GM21390 (cell line): ENCODE measurements at regions not wholly inside any gene's neighbourhood (a gene's known extent, or its start where the extent isn't known, plus 50 kb on each side); places are given as distances from the start of the nearest gene placed in this dataset.
"Not testable (repeated sequence)": the region's sequence is repeated elsewhere in the genome, so short reads cannot be mapped to it uniquely, and the experiment has no call there.

Source experiments
- ATAC-seq: cut with Tn5 transposase; IDR thresholded peaks from one replicate; pipeline ENCODE4 v1.9.1; 2021; ENCODE audit not compliant: unreplicated experiment

DNA sequence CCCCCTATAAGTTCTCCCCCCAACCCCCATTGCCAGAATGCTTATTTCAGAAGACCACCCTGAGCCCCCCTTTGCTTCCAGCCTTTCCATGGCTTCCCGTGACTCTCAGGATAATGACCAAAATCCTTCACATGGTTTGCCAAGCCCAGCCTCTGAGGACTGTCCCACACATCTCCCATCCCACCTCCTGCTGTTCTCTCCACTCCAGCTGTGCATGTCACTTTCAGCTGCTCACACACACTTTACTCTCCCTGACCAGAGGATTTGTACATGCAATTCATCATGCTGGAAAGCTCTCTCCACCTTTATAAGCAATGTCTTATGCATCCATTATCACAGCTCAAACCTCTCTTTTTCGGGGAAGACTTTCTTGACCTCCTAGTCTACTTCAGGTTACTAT is 164.2 kb downstream of the PRL start:
- no peak for ATAC-seq

DNA sequence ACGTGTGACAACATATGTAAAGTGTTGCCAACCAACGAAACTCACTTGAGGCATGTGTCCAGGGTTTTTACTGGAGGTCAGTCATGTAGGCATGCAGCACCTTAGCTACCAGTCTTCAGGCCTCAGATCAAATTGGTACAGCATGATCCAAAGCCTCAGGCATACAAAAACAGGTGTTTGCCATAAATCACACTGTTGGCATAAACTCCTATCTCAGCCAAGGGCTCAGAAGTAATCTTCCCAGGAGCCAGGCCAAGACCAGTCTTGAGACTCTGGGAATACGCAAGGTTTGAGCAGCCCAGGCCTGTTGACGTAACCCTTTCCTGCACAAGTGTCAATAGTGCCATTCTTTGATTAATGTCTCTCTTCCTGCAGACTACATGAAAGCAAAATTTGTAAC is 163.5 kb downstream of the PRL start:
- ATAC-seq = no peak

DNA sequence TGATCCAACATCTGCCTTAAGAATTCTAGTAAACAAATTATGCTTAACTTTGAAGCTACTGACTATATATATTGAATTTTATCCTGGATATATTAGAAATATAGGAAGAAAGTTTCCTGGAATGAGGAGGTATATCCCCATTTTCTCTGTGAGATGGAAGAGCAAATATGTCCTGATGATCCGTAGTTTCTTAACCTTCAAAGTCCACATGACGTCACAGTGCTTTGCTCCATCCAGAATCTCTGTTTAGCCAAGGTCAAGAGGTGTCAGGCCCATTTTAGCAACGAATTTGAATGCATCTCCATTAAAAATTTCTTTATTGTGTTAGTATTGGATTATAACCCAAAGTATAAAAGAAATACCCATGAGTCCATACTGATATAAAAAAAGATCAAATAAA is 162.5 kb downstream of the PRL start:
- ATAC-seq = no peak

DNA sequence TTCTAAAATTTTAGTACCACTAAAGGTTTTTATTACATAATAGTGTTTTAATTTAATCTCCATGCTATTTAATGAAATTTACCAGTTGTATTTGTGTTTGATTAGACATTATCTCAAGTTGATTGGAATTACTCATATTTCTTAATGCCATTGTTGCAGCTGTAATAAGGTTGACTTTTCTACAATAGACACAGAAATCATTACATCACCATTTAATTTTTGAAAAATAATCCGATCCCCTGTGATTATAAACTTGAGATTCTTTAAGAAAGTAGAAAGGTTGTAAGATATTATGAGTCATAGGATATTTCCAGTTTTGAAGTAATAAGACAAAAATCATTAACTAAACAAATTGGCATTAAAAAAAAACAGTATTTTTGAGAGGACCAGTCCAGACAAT is 161.4 kb downstream of the PRL start:
- no peak for ATAC-seq

DNA sequence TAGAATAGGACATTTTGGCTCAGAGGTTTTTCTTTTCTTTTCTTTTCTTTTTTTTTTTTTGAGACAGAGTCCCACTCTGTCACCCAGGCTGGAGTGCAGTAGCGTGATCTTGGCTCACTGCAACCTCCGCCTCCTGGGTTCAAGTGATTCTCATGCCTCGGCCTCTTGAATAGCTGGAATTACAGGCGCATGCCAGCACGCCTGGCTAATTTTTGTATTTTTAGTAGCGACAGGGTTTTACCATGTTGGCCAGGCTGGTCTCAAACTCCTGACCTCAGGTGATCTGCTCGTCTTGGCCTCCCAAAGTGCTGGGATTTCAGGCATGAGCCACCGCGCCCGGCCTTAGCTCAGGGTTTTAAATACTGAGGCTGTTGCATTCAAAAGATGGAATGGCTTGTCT is 156.1 kb downstream of the PRL start:
- ATAC-seq = not testable (repeated sequence)

DNA sequence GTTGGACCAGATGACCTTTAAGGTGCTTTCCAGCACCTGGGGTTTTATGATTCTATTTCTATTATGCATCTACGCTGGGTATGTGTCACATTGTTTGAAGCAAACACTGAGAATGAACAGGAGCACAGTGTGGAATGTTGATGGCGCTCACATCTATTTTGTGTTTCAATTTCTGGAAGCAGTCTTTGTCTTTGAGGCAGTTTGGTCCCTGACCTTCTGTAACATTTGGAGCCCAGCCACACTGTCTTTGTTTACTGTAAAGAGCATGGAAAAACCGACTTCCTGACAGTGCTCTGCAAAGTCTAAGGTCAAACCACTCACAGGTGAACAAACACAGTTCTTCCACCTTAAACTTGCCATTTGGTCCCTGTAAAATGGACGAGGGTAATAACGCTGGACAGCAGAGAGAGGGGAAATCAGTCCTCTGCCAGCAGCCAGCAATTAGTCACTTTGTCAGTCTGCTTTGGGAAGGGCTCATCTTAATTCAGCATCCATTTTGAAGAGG is 155.5 kb downstream of the PRL start:
- ATAC-seq = no peak

DNA sequence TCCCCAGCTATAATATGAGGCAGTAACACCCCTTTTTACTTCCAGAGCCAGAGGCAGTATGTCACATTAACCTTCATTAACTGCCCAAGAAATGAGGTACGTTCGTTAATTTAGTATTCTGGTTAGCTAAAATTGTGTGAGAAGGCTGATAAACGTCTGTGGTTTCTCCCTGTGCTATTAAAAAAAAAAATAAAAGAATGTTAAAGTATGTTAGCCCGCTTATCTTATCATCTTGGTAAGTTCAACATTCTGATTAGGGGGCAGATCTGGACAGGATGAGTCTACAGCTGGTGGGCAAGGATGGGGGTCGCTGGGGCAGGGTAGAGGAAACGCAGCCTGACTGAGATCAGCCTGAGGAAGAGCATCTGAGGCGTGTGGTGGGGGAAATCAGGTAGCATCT is 154.0 kb downstream of the PRL start:
- no peak for ATAC-seq

DNA sequence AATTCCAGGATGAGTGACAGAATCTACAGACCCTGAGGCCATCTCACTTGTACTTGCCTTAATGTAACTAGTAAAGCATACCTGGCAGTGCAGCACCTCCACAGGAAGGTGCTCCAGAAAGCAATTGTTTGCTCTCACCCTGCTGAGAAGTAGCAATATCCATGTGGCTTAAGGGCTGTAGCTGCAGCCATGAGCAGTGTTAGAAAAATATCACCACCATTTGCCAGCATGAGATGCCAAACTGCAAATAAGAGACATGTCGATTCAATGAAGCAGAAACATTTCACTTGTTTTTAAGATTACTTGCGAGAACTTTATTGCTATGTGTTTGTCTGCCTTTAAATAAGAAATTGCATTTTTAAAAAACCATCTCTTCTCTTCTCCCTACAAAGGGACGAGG is 151.5 kb downstream of the PRL start:
- ATAC-seq = no peak

DNA sequence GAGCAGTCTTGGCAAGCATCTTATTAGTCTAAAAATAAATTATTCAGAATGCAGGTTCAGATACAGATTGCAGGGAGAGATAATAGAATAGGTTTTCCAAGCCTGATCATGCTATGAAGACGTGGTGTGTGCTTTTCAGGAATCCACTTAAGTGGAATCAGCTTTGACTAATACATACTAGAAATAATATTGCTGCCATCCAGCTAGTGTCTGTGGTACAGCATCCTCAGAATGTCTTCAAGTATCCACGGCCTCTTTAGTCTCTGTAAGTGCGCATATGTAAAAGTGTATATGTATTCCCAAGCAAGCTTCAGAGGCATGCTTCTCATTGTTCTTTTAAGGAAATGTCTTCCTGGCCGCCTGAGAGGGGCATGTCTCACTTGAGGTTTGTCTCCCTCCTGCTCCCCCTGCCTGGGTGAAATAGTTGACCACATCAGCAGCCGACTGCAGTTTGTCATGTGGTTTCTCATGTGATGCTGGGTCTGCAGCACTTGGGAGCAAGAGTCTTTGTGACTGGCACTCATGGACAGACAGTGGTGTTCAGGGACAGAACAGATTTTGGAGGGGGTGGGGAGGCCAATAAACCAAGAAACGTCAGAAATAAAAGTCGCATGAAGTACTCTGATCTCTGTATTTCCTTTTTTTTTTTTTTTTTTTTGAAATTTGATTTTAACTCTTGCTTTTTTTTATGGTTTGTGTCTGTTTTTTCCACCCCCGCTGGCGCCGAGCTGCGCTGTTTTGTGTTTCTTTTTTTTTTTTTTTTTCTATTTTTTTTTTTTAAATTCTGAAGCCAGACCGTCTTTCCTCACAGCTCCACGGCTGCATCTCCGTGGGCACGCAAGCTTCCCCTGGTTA is 150.8 kb downstream of the PRL start:
- no peak for ATAC-seq

DNA sequence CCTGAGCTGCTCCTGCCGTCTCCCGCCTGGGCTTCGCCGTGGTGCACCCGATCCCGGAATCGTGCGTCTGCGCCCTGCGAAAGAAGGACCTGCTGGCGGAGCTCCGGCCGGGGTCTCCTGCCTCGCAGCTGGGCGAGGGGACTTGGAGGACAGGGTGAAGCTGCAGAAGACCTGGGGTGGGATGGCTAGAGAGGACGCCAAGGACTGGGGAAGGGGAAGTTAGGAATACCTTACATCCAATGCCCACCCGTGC is 150.2 kb downstream of the PRL start:
- ATAC-seq = no peak

DNA sequence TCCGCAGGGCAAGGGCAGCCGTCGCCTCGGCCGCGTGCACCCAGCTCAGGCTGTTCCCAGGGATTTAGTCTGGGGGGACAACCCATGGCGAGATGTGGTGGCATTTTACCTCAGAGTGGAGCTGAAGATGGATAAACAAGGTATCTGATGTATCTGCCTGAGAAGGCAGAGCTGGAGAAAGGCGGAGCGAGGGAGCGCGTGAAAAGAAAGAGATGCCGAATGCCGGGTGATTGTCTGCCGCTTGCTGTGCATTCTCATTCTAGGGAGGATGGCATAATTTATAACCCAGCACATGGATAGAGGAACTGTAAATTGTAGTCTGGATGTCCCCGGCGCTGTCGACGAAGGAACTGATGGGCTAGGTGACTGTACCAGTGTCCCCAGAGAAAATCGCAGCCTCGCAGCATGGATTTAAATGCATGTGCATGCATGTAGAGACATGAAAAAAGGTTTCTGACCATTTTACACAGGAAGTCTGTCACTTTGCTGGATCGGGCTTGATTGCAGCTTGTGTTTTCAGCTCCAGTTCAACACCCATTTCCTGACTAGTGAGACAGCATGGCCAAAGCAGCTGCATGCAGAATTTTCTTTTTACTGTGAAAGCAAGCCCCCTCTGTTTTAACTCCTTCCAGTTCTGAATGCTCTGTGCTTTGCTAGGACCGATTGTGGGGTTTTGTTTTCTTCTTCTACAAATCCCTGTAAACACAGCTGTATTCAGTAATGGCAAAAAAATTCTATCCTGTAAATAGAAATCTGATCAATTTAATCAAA is 149.7 kb downstream of the PRL start:
- no peak for ATAC-seq

DNA sequence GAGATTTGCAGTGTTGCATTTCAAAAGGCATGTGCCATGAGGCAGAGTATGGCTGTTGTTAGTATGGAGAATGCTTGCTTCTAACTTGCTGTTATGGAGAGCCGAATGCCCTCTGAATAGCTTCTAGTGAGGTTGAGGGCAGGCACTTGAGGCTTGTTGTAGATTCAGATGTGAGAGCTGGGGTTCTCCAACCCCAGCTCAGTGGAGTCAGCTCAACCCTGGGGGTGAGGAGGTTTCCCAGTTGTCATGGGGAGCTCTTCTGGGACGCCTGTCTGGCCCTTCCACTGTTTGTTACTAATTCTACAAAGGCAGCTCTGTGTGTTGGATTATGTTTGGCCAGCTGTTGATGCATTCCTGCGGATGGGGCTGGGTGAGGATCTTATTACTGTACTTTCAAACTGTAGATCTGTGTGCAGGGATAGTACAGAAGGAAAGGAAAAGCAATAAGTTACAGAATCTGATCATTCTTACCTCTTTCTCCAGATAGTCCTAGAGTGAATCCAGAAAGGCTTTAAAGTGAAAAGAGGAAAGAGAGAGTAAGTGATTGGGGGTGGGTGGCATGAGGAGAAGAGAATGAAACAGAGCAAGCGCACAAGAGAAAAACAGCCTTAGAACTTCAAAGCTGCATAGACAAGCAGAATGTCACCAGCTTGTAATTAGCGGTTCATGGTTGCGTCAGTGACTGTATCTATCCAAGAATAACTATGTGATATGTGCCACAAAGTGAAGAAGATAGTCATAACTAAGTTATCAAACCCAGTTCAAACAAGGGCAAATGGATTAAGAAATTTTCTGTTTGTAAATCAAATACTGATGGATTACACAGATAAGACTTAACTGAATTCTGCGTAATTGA is 148.7 kb downstream of the PRL start:
- no peak for ATAC-seq

DNA sequence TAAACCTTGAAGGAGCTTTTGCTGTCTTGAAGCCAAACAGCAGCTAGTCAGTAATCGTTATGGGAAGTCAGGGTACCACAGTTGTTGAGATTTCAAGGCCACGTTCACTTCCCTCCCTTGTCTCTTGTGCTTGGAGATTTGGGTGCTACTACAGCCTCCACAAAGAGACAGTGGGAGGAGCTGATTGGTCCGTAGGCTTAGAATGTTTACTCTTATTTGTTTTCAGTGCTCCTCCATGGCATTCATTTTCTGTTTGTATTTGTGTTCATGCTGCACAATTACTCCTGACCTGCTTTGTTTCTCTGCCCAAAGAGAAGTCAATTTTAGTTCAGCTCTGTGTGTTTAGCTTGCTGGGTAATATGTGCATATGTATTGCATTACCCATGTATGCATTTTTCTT is 147.7 kb downstream of the PRL start:
- ATAC-seq = no peak

DNA sequence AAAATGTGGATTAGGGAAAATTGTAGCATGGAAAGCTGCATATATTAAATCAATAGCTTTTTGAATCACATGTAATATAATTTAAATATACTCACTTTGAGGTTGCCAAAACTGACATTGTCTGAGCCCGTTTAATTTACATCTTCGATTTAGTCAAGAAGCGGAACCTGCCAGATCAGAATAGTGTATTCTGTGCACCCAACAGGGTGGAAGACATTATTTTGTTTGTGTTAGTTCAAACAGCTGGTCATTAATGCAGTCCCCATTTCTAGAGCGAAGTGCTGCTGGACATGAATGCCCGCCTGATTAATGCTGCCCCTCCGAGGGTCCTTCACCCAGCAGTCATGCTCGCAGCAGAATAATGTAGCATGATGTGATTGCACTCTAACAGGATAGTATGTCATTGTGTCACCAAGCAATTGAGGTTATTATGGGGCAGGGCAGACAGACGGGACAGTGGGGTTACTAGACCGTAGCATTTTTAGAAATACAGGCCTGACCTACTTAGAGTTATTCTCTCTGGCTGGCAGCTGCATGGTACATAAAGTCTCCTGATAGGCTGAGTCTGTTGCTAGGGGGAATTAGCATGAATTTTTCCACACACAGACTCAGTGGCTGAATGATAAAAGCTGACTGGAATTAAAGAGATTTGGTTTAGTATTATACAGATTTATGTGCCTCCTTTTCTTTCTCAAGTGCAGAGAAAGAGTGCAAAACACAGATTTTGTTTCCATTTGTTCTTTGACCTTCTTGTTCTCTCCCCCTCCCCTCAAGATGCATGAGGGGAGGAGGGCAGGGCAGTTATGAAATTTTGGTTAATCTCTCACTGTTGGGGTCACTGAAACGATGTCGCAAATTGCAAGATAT is 147.1 kb downstream of the PRL start:
- ATAC-seq = no peak

DNA sequence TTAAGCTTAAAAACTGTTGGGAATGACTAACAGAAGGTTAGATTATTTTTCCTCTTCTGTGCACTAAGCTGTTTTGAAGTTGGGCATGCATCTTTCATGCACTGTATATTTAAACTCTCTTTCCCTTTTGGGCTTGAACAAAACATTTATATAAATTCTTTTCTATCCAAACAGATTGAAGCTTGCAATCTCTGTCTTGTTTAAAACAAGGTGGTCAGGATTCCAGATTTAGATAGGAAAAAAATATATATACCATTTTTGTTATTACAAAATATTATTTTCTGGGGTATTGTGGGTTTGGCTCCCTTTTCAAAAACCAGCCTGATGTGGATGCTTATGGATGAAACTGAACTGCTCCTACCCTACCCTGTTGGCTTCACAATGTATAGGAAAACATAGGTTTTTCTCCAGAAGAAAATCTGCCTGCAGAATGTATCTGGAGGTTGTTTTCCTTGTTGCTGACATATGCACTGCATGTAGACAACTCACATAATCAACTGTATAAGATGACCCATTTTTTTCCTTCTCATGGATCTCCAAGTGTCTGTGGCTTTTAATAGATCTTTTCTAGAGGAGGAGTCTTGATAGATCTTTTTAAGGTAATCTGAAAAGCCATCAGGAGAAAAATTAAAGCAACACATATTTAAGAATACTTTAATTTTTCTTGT is 146.3 kb downstream of the PRL start:
- no peak for ATAC-seq

DNA sequence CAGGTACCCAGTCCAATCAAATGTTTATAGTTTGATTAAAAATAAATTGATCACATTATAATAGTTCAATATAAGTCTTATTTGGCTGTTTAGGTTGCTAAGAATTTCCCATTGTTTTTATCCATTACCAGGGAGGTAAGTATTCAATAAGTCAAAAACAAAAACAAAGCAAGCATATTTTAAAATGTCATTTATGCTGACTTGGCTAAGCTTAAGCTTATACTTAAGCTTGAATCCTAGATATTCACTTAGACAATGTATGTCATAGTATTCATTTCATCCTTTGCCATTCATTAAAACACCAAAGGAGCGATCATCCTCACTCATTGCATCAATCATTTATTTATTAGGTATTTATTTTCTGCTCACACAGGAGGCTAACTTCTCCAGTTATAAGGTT is 144.9 kb downstream of the PRL start:
- ATAC-seq = no peak

DNA sequence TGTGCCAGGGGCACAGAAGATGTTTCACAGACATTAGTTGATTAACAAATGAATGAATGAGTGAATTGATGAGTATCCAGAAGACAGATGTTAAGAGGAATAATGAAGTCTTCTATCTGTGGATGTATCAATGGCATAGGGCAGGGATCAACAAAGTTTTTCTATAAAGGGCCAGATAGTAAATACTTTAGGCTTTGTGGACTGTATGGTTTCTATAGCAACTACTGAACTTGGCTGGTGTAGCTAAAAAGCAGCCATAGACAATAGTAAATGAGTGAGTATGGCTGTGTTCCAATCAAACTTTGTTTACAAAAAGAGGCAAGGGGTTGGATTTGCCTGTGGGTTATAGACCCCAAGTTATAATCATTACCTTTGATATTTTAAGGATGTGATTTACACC is 144.0 kb downstream of the PRL start:
- no peak for ATAC-seq

DNA sequence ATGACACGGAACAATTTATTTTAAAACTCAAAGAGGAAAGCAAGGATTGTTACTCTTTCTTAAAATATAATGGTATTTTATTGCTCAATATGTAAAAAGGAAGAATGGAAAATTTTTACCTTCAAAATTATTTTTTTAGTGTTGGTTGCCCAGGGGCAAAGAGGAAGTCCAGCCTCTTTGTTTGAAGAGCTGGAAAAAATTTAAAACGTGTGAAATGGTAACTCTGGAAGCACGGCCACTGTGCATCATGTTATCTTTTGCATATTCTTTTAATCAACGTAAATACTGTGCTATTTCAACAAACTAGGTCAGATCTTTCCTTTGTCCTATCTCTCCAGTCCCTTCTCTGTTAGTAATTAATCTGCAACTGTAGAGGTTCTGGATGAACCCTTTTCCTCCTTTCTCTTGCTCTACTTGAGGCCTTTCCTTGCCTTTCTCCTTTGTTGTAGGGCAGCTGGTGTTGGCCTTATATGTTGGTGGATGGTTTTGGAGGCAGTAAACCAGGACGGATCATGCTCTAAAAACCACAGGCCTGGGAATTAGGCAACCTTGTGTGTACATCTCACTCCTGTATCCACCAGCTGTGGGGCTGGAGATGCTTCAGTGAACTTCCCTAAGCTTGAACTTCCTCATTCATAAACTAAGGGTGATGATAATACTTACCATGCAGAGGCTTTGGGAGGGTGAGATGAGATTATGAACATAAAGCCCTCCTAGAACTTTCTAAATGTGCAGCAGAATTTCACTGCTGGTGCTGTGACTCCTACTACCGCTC is 143.3 kb downstream of the PRL start:
- ATAC-seq = no peak

DNA sequence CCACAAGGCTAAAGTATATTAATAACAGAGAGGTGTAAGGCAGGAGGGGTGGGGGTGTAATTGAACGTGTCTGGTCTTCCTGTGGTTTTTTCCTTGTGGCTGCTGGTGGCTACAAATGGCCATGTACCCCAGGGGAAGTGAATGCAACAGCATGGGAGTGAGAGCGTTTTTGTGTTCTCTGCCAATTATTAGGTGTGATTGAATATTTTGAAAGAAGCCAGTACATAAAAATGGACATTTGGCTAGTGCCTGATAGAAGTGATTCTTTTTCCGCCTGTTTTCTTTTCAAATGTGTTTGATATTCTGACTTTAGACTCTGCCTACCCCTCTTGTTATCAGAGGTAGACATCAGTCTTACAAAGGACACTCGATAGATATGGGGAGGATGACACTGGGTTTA is 141.3 kb downstream of the PRL start:
- ATAC-seq = no peak
